Prostate gland (tissue), 2 donors: ENCODE measurements at regions not wholly inside any gene's neighbourhood (a gene's known extent, or its start where the extent isn't known, plus 50 kb on each side); places are given as distances from the start of the nearest gene placed in this dataset.

Experiments
- CTCF ChIP-seq, 4 experiments: fragments of 200-600 bp in 2 of 4; fragments of 450-650 bp in 2 of 4; sonication (generic) in 2 of 4; IDR thresholded peaks; 1 replicate in 3 of 4; 2 replicates in 1 of 4; pipeline ENCODE4 v1.5.1; 2016 to 2019; ENCODE audit warnings: antibody characterized with exemption in 4 of 4, mild to moderate bottlenecking in 2 of 4, moderate library complexity in 2 of 4
- POLR2AphosphoS5 ChIP-seq: sonication (generic); formaldehyde crosslinking; IDR thresholded peaks from one replicate; pipeline ENCODE4 v1.6.1; 2017; ENCODE audit warnings: antibody characterized with exemption

GRCh38 chr2:190804182-190804795 is 76.3 kb upstream of the GLS start:
- TF ChIP-seq CTCF (IDR thresholded peaks at IDR 0.05) (peak; percentile 21 to 83 (median 67)), POLR2AphosphoS5 (no peak)
